Kasumi-1 (cell line): ENCODE measurements at regions not wholly inside any gene's neighbourhood (a gene's known extent, or its start where the extent isn't known, plus 50 kb on each side); places are given as distances from the start of the nearest gene placed in this dataset.

ENCODE experiments used
- DNase-seq, 2 experiments: peaks; one replicate each; lab custom pipeline; 2025; lab: John Stamatoyannopoulos, UW

DNA sequence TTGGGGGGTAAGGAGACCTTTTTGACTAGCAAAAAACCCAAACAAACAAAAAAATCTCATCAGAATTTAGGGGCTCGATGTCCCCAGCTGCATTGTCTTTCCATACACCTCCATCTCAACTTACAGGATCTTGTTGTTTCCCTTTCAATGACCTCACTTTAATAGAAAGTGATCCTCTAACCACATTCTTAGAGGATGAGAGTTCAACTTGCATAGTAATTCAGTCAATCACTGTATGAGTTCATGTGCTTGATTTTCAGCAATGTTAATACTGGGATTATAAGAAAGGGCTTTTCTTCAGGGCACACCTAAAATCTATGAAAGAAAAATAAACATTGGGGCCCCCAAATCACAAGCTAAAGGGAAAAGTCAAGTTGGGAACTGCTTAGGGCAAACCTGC, 1512.0 kb downstream of the SLITRK1 start:
- DNase-seq: no peak

DNA sequence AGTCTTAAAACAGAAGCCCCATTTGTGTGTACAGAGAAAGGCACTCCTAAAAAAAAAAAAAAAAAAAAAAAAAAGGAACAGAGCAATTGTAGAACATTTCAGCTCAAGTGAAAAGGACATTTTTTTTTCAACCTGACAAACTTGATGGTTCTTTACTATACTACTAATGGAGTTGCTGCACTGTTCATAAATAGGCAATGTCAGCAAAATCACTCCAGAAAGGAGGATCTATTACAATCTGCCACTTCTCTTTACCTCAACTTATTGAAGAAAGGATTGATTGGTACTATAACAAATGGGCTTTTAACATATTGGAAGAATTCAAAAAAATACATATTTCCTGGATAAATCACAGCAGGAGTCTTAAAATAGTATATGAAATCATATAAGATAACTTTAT, 1517.7 kb downstream of the SLITRK1 start:
- DNase-seq: no peak

GRCh38 chr13:82358284-82358683, 1524.0 kb downstream of the SLITRK1 start:
- no peak for DNase-seq

- peak; percentile 2 to 24 for DNase-seq
Observed at GRCh38 chr13:82356667-82357410, 1525.4 kb downstream of the SLITRK1 start.

GRCh38 chr13:82344867-82345266, 1537.4 kb downstream of the SLITRK1 start:
- no peak for DNase-seq

DNA sequence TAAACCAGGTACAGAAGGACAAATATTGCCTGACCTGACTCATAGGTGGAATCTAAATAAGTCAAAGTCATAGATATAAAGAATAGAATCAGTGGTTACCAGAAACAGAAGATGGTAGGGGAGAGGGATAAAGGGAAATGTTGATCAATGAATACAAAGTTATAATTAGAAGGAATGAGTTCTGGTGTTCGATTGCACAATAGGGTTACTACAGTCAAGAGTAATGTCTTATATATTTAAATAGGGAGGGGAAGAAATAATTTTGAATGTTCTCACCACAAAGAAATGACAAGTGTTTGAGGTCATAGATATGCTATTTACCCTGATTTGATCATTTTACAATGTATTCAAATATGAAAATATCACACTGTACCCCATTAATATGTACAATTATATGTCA, 1541.2 kb downstream of the SLITRK1 start:
- no peak for DNase-seq

DNA sequence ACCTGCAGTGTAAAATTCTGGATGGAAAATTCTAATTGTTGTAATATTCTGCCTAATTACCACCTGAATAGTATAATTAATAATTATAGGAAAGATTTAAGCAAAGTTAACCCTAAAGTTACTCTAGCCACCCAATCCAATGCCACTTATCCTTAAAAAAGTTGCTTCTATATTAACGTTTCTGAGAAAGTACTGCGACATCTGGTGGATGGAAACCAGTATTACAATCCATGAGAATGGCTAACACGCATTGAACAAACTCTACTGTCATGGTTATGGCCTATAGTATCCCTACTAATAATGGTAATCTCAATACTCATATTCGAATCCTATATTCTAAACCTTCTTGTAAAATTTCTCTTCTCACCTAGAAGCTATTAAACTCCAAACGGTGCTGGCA, 1551.8 kb downstream of the SLITRK1 start:
- DNase-seq: peak in 1 of 2 experiments; percentile 19

GRCh38 chr13:82323101-82323500, 1559.2 kb downstream of the SLITRK1 start:
- no peak for DNase-seq

GRCh38 chr13:82305588-82305987, 1576.7 kb downstream of the SLITRK1 start:
- no peak for DNase-seq

GRCh38 chr13:82298106-82298505, 1584.2 kb downstream of the SLITRK1 start:
- no peak for DNase-seq

DNA sequence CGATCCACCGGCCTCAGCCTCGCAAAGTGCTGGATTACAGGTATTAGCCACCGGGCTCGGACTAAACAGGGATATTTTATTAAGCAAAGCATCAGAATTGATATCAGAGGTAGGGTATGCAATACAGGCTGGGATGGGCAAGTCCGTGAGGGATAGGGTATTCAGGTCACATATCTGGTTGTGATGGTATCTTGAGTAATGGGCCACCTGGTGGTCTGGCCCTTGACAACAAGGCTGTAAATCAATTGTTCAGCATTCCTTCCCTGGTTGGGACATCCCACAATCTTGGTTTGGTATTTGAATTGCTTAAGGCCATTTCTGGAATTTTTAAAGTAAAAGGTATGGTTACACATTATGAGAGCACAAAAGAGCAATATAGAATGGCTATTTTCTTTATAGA, 1588.0 kb downstream of the SLITRK1 start:
- no peak for DNase-seq

GRCh38 chr13:82292334-82292733, 1589.9 kb downstream of the SLITRK1 start:
- no peak for DNase-seq

GRCh38 chr13:82291852-82292251, 1590.4 kb downstream of the SLITRK1 start:
- DNase-seq: no peak

DNA sequence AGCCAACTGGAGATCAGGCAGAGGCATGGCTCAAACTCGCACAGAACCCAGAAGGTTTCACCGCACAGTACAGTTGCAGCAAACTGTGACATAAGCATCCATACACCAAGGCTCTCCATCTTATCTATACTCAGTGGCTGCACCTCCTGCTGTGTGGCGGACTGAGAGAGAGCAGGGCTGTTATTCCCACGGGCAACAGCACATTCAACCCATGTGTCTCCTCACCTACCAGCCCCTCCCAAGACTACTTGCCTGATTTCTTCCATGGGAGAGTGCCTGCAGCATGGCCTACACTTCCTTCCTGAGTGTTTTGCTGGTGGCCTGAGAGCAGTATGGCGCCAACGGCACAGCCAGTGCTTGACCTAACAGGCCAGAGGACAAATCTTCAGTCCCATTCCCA, 1606.6 kb downstream of the SLITRK1 start:
- DNase-seq: no peak

- no peak for DNase-seq
Observed at GRCh38 chr13:82259284-82259683, 1623.0 kb downstream of the SLITRK1 start.

GRCh38 chr13:82257790-82258507, 1624.3 kb downstream of the SLITRK1 start:
- DNase-seq: no peak

DNA sequence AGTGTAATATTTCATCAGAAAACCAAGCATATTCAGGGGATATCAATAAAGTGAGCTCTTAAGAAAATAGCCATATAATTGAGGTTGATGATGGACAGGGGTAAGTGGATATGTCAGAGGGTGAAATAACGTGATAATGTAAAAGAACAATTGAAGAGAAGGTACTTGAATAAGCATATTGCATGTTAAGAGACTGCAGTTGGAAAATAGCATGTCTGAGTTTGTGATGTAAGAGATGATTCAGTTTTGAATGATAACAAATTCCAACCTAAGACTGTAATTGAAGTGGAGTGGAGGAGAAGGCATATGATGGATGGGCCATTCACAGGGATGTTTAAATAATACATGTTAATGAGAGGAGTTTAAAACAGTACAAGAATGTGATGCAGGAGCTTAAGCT, 1633.5 kb downstream of the SLITRK1 start:
- DNase-seq: no peak

- no peak for DNase-seq
Observed at GRCh38 chr13:82245860-82246259, 1636.4 kb downstream of the SLITRK1 start.

DNA sequence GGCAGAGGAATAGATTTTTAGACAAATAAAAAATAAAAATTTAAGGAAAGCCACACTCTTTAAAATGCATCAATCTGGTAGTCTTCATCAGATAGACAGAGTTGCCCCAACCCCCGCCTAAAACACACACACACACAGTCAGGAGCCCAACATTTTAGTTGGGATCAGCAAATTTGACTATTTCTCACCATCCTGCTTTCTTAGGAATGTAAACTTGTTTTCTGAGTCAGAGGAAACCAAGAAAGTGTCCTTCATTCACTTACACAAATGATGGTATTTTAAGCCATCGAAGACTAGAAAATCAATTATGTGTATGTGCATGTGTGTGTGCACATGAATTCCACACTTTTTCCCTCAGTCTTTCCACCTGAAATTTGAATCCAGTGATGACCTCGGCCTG, 1657.5 kb downstream of the SLITRK1 start:
- DNase-seq: no peak

DNA sequence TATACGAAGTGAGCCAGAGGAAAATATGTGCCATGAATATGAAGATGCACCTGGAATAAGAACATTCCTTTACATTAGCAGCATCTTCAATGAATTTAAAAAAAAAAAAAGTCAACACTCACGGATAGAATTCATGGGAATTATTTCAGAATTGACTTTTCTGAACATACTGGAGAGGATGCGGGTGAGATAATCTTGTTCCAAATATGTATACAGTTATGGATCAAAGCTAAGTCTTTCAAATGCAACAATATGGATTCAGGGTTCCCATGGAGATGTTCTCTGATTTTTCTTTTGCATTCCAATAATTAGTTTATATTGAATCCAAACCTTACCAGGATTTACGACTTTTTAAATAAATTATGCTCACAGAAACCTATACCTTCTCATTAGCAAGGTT, 1660.7 kb downstream of the SLITRK1 start:
- no peak for DNase-seq

DNA sequence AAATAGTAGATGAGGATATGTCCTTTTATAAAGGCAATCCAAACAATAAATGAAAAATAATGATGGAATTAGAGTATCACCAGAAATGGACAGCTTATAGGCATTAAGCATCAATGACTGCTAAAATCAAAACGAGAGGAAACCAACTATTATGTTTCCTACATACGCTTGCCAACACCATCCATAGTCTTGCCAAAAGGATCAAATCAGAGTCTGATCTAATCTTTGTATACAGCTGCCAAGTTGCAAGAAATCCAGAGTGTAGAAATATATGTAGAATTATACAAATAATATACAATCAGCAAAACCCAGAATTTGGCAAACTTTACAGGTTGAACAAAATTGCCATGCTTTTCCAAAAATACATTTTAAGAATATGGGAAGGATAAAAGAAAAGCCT, 1661.6 kb downstream of the SLITRK1 start:
- no peak for DNase-seq

- DNase-seq: no peak
Observed at GRCh38 chr13:82216165-82216564, 1666.1 kb downstream of the SLITRK1 start.

- DNase-seq: no peak
Observed at GRCh38 chr13:82214341-82214740, 1667.9 kb downstream of the SLITRK1 start.

DNA sequence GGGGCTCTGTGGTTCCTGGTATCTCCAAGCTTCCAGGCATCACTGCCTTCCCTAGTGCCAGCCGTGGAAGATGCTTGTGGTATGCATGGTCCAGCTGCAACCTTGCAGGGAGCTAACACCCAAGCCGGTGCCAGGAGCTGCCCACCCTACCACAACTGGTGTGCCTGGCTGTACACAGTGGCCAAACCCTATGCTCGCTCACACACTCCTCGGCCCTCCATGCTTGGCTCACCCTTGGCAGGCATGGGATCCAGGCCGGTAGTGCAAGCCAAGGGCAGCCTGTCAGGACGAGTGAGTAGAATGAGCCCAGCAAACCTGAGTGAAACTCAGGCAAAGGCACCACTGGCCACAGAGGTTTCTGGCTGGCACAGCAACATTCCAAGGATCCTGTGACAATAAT, 1676.0 kb downstream of the SLITRK1 start:
- no peak for DNase-seq
